WTC11 (cell line): ENCODE measurements at regions not wholly inside any gene's neighbourhood (a gene's known extent, or its start where the extent isn't known, plus 50 kb on each side); places are given as distances from the start of the nearest gene placed in this dataset.

Source experiments
- ATAC-seq: fragments of 200-7000 bp; cut with Tn5 transposase; 2 replicates; pipeline ENCODE4 v1.10.0; 2021; ENCODE audit warnings: mild to moderate bottlenecking, moderate library complexity
- CTCF ChIA-PET: fragments of 300-600 bp; sonication (Branson Sonifier 250); formaldehyde crosslinking; loops from one replicate; lab custom pipeline; 2021; ENCODE audit warnings: antibody characterized with exemption; lab: Charles Lee
- POLR2A ChIA-PET: fragments of 350-600 bp; sonication (Branson Sonifier 250); formaldehyde crosslinking; loops from one replicate; lab custom pipeline; 2021; ENCODE audit warnings: antibody characterized with exemption; lab: Charles Lee
- DNase-seq: peaks from one replicate; pipeline ENCODE4 v3.0.0; 2021; ENCODE audit warnings: low spot score
- H3K27ac Mint-ChIP-seq: 2 replicates; pipeline ENCODE4 v1.8.0; 2021; ENCODE audit warnings: mixed read lengths
- H3K27me3 Mint-ChIP-seq: 2 replicates; pipeline ENCODE4 v1.8.0; 2021; ENCODE audit warnings: low read depth, mild to moderate bottlenecking, moderate library complexity, mixed read lengths
- H3K36me3 Mint-ChIP-seq: 2 replicates; pipeline ENCODE4 v1.8.0; 2021; ENCODE audit warnings: mixed read lengths
- H3K4me1 Mint-ChIP-seq: 2 replicates; pipeline ENCODE4 v1.8.0; 2022; ENCODE audit warnings: mixed read lengths
- H3K4me3 Mint-ChIP-seq: 2 replicates; pipeline ENCODE4 v1.8.0; 2021; ENCODE audit warnings: mild to moderate bottlenecking, moderate library complexity, mixed read lengths
- H3K9me3 Mint-ChIP-seq: 2 replicates; pipeline ENCODE4 v1.8.0; 2021; ENCODE audit warnings: mixed read lengths
- EMX1 ChIP-seq: fragments of 250-450 bp; sonication (Bioruptor Pico); IDR thresholded peaks from 2 replicates; pipeline ENCODE4 v1.8.0; 2021; ENCODE audit warnings: mild to moderate bottlenecking
- JAZF1 ChIP-seq: fragments of 250-450 bp; sonication (Bioruptor Pico); IDR thresholded peaks from 2 replicates; pipeline ENCODE4 v1.9.0; 2021; ENCODE audit warnings: moderate library complexity, mild to moderate bottlenecking, inconsistent platforms
- NFE2L1 ChIP-seq: sonication (generic); formaldehyde crosslinking; IDR thresholded peaks from 2 replicates; pipeline ENCODE4 v1.8.1; 2023; ENCODE audit warnings: missing genetic modification reagents
- NFYB ChIP-seq: sonication (generic); formaldehyde crosslinking; conservative IDR thresholded peaks from 2 replicates; pipeline ENCODE4 v1.8.0; 2022; ENCODE audit warnings: low read depth, missing genetic modification reagents
- NR1H2 ChIP-seq: sonication (generic); formaldehyde crosslinking; IDR thresholded peaks from 2 replicates; pipeline ENCODE4 v1.9.0; 2021; ENCODE audit warnings: mild to moderate bottlenecking, moderate library complexity, missing genetic modification reagents
- NR2C2 ChIP-seq: sonication (generic); formaldehyde crosslinking; IDR thresholded peaks from 2 replicates; pipeline ENCODE4 v1.8.0; 2022; ENCODE audit warnings: mild to moderate bottlenecking, missing genetic modification reagents
- ZBTB21 ChIP-seq: sonication (generic); formaldehyde crosslinking; IDR thresholded peaks from 2 replicates; pipeline ENCODE4 v1.8.1; 2023; ENCODE audit warnings: mild to moderate bottlenecking, missing genetic modification reagents, borderline replicate concordance
- ZNF121 ChIP-seq: sonication (generic); formaldehyde crosslinking; IDR thresholded peaks from 2 replicates; pipeline ENCODE4 v1.8.0; 2023; ENCODE audit warnings: missing genetic modification reagents
- TF ChIP-seq, protein P1 (sequence below): sonication (generic); formaldehyde crosslinking; IDR thresholded peaks from 2 replicates; pipeline ENCODE4 v1.8.0; 2022; ENCODE audit warnings: missing genetic modification reagents
- TF ChIP-seq, protein P2 (sequence below): sonication (generic); formaldehyde crosslinking; IDR thresholded peaks from 2 replicates; pipeline ENCODE4 v1.8.1; 2022; ENCODE audit warnings: mild to moderate bottlenecking, moderate library complexity, missing genetic modification reagents
- TF ChIP-seq, protein P3 (sequence below): sonication (generic); formaldehyde crosslinking; IDR thresholded peaks from 2 replicates; pipeline ENCODE4 v1.8.0; 2023; ENCODE audit warnings: mild to moderate bottlenecking, missing genetic modification reagents
- TF ChIP-seq, protein P4 (sequence below): sonication (generic); formaldehyde crosslinking; IDR thresholded peaks from 2 replicates; pipeline ENCODE4 v1.8.1; 2022; ENCODE audit warnings: low read depth, mild to moderate bottlenecking, moderate library complexity, missing genetic modification reagents, borderline replicate concordance
- TF ChIP-seq, protein P5 (sequence below): fragments of 250-450 bp; sonication (Bioruptor Pico); IDR thresholded peaks from 2 replicates; pipeline ENCODE4 v1.9.0; 2021; ENCODE audit warnings: mild to moderate bottlenecking
- TF ChIP-seq, protein P6 (sequence below): sonication (generic); formaldehyde crosslinking; IDR thresholded peaks from 2 replicates; pipeline ENCODE4 v1.8.0; 2023; ENCODE audit warnings: missing genetic modification reagents, mild to moderate bottlenecking, borderline replicate concordance
- TF ChIP-seq, protein P7 (sequence below): sonication (generic); formaldehyde crosslinking; IDR thresholded peaks from 2 replicates; pipeline ENCODE4 v1.8.1; 2023; ENCODE audit warnings: mild to moderate bottlenecking, missing genetic modification reagents, borderline replicate concordance
- TF ChIP-seq, protein P8 (sequence below): sonication (generic); formaldehyde crosslinking; IDR thresholded peaks from 2 replicates; pipeline ENCODE4 v1.8.1; 2022; ENCODE audit warnings: missing genetic modification reagents, borderline replicate concordance

DNA sequence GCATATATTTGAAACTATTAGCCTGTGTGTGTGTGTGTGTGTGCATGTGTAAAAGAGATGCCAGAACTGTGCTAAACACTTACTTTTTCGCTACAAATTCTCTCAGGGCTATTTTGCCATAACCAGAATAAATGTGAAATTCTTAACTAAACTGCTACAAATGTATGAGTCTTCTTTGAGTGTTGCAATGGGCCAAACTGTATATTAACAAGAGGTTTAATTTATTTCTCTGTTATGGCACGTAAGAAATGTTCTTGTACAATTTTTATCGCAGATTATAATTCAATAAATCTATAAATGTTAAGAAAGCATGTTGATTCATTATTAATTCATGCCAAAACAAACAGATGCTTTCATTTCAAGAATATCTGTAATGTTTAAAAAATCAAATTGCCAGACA lies 454.5 kb upstream of the PCDH7 start:
- H3K36me3 Mint-ChIP-seq = peaks cover 11% of the 10 kb centered on the region
- H3K4me3 Mint-ChIP-seq = no peak overlapping the region
- DNase-seq (no peak), ATAC-seq (no peak)
- no peak overlapping the region for H3K27ac Mint-ChIP-seq
- POLR2A ChIA-PET = no interaction called here
- peaks cover 23% of the 10 kb centered on the region for H3K9me3 Mint-ChIP-seq
- H3K4me1 Mint-ChIP-seq = 0 out of 2 replicates have a peak, but pooled peaks cover 4% of the 10 kb centered on the region
- no peaks in the 10 kb centered on the region for H3K27me3 Mint-ChIP-seq
- CTCF ChIA-PET = no interaction called here
- TF ChIP-seq EMX1 (CRISPR knock-in tag) (no peak), ZNF121 (no peak), NR1H2 (no peak), NFE2L1 (CRISPR knock-in tag) (no peak), NFYB (no peak), JAZF1 (CRISPR knock-in tag) (no peak), ZBTB21 (CRISPR knock-in tag) (no peak), NR2C2 (no peak)
- TF ChIP-seq, protein P1, sequence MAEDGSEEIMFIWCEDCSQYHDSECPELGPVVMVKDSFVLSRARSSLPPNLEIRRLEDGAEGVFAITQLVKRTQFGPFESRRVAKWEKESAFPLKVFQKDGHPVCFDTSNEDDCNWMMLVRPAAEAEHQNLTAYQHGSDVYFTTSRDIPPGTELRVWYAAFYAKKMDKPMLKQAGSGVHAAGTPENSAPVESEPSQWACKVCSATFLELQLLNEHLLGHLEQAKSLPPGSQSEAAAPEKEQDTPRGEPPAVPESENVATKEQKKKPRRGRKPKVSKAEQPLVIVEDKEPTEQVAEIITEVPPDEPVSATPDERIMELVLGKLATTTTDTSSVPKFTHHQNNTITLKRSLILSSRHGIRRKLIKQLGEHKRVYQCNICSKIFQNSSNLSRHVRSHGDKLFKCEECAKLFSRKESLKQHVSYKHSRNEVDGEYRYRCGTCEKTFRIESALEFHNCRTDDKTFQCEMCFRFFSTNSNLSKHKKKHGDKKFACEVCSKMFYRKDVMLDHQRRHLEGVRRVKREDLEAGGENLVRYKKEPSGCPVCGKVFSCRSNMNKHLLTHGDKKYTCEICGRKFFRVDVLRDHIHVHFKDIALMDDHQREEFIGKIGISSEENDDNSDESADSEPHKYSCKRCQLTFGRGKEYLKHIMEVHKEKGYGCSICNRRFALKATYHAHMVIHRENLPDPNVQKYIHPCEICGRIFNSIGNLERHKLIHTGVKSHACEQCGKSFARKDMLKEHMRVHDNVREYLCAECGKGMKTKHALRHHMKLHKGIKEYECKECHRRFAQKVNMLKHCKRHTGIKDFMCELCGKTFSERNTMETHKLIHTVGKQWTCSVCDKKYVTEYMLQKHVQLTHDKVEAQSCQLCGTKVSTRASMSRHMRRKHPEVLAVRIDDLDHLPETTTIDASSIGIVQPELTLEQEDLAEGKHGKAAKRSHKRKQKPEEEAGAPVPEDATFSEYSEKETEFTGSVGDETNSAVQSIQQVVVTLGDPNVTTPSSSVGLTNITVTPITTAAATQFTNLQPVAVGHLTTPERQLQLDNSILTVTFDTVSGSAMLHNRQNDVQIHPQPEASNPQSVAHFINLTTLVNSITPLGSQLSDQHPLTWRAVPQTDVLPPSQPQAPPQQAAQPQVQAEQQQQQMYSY = no peak
- TF ChIP-seq, protein P2, sequence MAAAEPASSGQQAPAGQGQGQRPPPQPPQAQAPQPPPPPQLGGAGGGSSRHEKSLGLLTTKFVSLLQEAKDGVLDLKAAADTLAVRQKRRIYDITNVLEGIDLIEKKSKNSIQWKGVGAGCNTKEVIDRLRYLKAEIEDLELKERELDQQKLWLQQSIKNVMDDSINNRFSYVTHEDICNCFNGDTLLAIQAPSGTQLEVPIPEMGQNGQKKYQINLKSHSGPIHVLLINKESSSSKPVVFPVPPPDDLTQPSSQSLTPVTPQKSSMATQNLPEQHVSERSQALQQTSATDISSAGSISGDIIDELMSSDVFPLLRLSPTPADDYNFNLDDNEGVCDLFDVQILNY = no peak
- TF ChIP-seq, protein P3, sequence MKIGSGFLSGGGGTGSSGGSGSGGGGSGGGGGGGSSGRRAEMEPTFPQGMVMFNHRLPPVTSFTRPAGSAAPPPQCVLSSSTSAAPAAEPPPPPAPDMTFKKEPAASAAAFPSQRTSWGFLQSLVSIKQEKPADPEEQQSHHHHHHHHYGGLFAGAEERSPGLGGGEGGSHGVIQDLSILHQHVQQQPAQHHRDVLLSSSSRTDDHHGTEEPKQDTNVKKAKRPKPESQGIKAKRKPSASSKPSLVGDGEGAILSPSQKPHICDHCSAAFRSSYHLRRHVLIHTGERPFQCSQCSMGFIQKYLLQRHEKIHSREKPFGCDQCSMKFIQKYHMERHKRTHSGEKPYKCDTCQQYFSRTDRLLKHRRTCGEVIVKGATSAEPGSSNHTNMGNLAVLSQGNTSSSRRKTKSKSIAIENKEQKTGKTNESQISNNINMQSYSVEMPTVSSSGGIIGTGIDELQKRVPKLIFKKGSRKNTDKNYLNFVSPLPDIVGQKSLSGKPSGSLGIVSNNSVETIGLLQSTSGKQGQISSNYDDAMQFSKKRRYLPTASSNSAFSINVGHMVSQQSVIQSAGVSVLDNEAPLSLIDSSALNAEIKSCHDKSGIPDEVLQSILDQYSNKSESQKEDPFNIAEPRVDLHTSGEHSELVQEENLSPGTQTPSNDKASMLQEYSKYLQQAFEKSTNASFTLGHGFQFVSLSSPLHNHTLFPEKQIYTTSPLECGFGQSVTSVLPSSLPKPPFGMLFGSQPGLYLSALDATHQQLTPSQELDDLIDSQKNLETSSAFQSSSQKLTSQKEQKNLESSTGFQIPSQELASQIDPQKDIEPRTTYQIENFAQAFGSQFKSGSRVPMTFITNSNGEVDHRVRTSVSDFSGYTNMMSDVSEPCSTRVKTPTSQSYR (CRISPR knock-in tag) = no peak
- TF ChIP-seq, protein P4, sequence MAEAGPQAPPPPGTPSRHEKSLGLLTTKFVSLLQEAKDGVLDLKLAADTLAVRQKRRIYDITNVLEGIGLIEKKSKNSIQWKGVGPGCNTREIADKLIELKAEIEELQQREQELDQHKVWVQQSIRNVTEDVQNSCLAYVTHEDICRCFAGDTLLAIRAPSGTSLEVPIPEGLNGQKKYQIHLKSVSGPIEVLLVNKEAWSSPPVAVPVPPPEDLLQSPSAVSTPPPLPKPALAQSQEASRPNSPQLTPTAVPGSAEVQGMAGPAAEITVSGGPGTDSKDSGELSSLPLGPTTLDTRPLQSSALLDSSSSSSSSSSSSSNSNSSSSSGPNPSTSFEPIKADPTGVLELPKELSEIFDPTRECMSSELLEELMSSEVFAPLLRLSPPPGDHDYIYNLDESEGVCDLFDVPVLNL (CRISPR knock-in tag) = no peak
- TF ChIP-seq, protein P5, sequence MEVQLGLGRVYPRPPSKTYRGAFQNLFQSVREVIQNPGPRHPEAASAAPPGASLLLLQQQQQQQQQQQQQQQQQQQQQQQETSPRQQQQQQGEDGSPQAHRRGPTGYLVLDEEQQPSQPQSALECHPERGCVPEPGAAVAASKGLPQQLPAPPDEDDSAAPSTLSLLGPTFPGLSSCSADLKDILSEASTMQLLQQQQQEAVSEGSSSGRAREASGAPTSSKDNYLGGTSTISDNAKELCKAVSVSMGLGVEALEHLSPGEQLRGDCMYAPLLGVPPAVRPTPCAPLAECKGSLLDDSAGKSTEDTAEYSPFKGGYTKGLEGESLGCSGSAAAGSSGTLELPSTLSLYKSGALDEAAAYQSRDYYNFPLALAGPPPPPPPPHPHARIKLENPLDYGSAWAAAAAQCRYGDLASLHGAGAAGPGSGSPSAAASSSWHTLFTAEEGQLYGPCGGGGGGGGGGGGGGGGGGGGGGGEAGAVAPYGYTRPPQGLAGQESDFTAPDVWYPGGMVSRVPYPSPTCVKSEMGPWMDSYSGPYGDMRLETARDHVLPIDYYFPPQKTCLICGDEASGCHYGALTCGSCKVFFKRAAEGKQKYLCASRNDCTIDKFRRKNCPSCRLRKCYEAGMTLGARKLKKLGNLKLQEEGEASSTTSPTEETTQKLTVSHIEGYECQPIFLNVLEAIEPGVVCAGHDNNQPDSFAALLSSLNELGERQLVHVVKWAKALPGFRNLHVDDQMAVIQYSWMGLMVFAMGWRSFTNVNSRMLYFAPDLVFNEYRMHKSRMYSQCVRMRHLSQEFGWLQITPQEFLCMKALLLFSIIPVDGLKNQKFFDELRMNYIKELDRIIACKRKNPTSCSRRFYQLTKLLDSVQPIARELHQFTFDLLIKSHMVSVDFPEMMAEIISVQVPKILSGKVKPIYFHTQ (CRISPR knock-in tag) = no peak
- TF ChIP-seq, protein P6, sequence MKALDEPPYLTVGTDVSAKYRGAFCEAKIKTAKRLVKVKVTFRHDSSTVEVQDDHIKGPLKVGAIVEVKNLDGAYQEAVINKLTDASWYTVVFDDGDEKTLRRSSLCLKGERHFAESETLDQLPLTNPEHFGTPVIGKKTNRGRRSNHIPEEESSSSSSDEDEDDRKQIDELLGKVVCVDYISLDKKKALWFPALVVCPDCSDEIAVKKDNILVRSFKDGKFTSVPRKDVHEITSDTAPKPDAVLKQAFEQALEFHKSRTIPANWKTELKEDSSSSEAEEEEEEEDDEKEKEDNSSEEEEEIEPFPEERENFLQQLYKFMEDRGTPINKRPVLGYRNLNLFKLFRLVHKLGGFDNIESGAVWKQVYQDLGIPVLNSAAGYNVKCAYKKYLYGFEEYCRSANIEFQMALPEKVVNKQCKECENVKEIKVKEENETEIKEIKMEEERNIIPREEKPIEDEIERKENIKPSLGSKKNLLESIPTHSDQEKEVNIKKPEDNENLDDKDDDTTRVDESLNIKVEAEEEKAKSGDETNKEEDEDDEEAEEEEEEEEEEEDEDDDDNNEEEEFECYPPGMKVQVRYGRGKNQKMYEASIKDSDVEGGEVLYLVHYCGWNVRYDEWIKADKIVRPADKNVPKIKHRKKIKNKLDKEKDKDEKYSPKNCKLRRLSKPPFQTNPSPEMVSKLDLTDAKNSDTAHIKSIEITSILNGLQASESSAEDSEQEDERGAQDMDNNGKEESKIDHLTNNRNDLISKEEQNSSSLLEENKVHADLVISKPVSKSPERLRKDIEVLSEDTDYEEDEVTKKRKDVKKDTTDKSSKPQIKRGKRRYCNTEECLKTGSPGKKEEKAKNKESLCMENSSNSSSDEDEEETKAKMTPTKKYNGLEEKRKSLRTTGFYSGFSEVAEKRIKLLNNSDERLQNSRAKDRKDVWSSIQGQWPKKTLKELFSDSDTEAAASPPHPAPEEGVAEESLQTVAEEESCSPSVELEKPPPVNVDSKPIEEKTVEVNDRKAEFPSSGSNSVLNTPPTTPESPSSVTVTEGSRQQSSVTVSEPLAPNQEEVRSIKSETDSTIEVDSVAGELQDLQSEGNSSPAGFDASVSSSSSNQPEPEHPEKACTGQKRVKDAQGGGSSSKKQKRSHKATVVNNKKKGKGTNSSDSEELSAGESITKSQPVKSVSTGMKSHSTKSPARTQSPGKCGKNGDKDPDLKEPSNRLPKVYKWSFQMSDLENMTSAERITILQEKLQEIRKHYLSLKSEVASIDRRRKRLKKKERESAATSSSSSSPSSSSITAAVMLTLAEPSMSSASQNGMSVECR (CRISPR knock-in tag) = no peak
- TF ChIP-seq, protein P7, sequence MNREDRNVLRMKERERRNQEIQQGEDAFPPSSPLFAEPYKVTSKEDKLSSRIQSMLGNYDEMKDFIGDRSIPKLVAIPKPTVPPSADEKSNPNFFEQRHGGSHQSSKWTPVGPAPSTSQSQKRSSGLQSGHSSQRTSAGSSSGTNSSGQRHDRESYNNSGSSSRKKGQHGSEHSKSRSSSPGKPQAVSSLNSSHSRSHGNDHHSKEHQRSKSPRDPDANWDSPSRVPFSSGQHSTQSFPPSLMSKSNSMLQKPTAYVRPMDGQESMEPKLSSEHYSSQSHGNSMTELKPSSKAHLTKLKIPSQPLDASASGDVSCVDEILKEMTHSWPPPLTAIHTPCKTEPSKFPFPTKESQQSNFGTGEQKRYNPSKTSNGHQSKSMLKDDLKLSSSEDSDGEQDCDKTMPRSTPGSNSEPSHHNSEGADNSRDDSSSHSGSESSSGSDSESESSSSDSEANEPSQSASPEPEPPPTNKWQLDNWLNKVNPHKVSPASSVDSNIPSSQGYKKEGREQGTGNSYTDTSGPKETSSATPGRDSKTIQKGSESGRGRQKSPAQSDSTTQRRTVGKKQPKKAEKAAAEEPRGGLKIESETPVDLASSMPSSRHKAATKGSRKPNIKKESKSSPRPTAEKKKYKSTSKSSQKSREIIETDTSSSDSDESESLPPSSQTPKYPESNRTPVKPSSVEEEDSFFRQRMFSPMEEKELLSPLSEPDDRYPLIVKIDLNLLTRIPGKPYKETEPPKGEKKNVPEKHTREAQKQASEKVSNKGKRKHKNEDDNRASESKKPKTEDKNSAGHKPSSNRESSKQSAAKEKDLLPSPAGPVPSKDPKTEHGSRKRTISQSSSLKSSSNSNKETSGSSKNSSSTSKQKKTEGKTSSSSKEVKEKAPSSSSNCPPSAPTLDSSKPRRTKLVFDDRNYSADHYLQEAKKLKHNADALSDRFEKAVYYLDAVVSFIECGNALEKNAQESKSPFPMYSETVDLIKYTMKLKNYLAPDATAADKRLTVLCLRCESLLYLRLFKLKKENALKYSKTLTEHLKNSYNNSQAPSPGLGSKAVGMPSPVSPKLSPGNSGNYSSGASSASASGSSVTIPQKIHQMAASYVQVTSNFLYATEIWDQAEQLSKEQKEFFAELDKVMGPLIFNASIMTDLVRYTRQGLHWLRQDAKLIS (CRISPR knock-in tag) = no peak
- TF ChIP-seq, protein P8, sequence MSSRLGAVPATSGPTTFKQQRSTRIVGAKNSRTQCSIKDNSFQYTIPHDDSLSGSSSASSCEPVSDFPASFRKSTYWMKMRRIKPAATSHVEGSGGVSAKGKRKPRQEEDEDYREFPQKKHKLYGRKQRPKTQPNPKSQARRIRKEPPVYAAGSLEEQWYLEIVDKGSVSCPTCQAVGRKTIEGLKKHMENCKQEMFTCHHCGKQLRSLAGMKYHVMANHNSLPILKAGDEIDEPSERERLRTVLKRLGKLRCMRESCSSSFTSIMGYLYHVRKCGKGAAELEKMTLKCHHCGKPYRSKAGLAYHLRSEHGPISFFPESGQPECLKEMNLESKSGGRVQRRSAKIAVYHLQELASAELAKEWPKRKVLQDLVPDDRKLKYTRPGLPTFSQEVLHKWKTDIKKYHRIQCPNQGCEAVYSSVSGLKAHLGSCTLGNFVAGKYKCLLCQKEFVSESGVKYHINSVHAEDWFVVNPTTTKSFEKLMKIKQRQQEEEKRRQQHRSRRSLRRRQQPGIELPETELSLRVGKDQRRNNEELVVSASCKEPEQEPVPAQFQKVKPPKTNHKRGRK = no peak
